HG03565 (cell line): ENCODE measurements at regions not wholly inside any gene's neighbourhood (a gene's known extent, or its start where the extent isn't known, plus 50 kb on each side); places are given as distances from the start of the nearest gene placed in this dataset.

Experiments used
- ATAC-seq: cut with Tn5 transposase; IDR thresholded peaks from one replicate; pipeline ENCODE4 v1.9.1; 2021; ENCODE audit warnings: mild to moderate bottlenecking, moderate library complexity; ENCODE audit not compliant: unreplicated experiment

GRCh38 chr16:73287859-73288405, 240.0 kb upstream of the ZFHX3 start:
- no peak for ATAC-seq

- ATAC-seq = no peak
These were observed 238.7 kb upstream of the ZFHX3 start for GRCh38 chr16:73286346-73287267.

- no peak for ATAC-seq
These were observed 237.7 kb upstream of the ZFHX3 start for GRCh38 chr16:73285436-73286201.

- no peak for ATAC-seq
These were observed 232.5 kb upstream of the ZFHX3 start for GRCh38 chr16:73280388-73280787.

GRCh38 chr16:73279451-73279850, 231.5 kb upstream of the ZFHX3 start:
- no peak for ATAC-seq

DNA sequence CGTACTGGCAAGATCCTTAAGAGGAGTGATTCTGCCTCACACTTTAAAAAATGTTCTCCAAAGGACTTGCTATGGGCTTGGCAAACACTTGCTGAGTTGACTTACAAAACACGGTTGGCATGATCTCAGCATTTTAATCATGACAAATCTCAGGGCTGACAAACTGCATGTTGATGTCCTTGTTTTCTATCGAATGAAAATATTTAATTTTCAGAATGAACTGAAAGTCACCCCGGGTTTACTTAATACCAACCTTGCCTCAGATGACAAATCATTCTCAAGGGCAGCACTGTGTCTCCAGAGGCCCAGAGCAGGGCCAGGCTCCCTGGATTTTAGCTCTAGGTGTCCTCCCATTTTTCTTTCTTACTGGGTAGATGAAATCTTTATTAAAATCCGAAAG, 229.1 kb upstream of the ZFHX3 start:
- no peak for ATAC-seq

DNA sequence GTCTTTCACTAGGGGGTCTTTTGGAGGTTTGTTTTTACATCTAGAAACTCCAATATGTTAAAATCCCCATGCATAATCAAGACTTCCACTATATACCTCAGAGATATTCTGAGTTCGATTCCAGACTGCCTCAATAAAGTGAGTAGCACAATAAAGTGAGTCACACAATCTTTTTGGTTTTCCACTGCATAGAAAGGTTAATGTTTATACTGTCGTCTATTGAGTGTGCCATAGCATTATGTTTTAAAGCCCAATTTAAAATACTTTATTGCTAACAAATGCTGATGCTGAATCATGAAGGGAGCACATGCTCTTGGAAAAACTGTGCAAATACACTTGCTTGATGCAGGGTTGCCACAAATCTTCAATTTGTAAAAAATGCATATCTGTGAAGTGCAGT, 227.5 kb upstream of the ZFHX3 start:
- no peak for ATAC-seq

- ATAC-seq = no peak
These were observed 227.1 kb upstream of the ZFHX3 start for GRCh38 chr16:73275024-73275423.

DNA sequence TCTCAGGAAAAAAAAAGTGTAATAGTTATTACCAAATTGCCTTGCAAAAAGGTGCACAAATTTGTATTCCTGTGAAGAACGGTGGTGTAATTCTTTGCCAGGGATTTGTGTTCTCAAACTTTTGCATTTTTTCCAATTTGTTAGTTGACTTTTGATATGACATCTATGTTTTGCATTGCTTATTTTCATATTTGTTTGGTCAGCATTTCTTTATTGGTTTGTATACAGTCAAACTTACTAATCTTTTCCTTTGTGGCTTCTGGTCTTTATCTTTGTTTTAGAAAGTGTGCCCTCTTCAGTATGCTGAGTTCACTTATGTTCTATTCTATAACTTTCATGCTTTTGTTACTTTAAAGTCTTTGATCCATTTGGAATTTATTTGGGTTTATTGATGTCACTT, 226.2 kb upstream of the ZFHX3 start:
- ATAC-seq = no peak

DNA sequence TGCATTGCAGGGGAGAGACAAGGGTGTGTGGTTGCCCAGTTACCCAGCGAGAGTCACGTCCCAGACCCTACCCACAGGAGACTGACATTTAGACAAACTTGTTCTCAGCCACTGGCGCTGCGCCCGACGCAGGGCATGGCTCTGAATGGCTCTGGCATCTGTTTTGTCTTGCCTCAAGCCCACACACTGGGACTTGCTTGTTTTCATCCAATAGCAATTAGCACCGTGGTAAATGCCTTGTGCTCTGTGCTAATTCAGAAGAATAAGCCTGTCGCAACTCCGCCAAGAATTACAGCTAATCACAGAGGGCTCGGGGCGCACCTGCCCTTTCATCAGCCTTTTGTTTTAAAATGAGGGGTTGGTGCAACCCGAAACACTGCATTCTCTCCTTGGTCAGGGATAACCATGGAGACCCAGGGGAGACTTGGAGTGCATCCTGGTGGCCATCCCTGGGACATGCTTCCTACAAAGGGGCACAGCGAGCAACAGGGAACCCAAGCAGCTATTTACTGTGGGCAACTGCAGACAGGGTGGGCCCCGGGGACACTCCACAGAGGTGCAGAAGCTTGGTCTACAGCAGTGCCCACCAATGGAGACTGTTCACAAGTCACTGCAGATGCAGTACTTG, 220.6 kb upstream of the ZFHX3 start:
- ATAC-seq = no peak

DNA sequence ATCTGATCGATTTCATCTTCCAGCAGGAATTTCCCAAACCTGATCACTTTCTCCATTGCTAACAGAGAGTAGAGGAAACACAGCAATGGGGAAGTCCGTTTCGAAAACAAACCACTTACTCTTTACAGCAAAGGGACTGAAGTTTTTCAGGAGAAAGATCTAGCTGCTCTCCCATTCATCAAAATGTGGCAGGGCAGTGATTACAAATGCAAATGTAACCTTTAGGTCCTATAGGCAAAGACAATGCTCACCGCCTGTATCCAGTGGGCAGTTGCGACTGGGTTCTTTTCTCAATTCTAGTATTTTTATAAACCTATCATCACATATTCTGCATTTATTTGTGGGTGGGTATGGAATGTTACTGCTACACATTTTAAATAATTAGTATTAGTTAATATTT, 218.0 kb upstream of the ZFHX3 start:
- ATAC-seq = no peak

DNA sequence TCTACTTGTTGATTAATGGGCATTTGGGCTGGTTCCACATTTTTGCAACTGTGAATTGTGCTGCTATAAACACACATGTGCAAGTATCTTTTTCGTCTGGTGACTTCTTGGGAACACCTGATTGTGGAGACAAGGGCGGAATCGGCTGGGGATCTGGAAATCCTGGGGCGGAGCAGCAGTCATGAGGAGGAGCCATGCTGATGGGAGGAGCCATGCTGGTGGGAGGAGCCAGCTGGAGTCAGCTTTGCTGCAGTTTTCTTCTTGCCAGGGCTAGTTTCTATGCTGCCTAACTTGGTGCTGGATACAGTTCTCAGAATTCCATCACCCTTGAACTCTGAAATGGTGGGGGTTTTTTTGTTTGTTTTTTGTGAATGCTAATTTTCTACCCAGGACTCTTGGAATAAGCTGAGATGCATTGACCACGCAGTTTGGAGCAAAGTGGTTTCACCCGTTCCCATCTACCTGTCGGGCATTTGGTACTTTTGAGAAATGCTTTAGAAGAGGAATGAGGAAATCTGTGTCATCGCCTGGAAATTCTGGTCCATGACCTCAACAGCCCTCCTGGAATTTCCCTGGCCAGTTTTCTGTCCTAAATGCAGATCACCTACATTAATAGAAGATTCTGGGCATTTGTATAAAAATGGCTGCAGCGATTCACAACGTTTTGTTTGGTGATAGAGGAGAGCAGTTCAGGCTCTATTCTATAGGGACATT, 217.4 kb upstream of the ZFHX3 start:
- ATAC-seq = no peak

DNA sequence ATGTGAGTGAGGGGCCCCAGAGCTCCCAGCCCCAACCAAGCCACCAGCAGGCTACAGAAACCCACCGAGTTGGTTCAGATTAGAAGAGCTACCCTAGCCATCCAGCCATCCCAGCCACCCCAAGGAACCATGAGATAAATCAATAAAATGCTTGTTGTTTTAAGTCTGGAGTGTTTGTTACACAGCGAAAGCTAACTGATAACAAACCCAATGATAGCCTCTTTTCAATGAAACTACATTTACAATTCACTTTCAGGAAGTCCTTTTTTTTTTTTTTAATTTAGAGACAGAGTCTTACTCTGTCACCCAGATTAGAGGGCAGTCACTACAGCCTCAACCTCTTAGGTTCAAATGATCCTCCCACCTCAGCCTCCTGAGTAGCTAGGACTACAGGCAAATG, 215.0 kb upstream of the ZFHX3 start:
- ATAC-seq = no peak

- ATAC-seq = no peak
These were observed 207.1 kb upstream of the ZFHX3 start for GRCh38 chr16:73255031-73255430.

GRCh38 chr16:73253922-73254480, 206.1 kb upstream of the ZFHX3 start:
- no peak for ATAC-seq

DNA sequence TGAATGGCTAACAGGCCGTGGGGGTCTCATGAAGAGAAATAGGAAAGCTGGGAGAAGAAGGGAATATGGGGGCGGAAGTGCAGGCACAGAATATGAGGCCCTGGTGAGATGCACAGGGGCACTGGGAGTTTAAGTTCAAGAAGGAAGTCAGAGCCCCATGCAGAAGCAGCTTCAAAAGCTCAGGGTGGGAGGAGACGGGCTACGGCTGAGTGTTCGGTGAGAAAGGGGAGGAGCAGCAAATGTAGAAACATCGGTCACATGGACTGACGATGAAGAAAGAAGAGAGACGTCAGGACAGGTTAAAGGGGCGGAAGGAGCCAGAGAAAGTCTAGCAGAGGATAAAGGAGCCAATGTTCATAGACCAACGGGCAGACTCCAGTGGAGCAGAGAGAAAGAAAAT, 204.5 kb upstream of the ZFHX3 start:
- no peak for ATAC-seq

DNA sequence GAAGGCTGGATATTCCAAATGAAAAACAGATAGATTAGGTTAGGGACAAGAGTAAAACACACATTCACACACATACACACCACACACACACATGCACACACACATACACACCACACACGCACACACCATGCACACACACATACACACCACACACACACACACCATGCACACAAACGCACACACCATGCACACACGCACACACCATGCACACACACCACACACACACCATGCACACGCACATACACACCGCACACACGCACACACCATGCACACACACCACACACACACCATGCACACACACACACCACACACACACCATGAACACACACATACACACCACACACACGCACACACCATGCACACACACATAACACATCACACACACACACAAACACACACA, 203.7 kb upstream of the ZFHX3 start:
- ATAC-seq = no peak

DNA sequence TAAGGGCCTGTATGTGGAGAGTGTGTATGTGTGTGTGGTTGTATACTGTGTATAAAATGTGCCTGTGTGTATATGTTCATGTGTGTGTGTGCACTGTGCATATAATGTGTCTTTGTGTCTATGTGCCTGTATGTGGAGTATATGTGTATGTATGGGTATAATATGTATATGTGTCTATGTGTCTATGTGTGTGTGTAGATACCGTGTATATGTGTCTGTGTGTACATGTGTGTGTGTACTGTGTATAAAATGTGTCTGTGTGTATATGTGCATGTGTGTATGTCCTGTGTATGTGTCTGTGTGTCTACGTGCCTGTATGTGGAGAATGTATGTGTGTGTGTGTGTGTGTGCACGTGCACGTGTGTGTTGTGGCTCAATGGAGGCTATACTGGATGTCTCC, 200.4 kb upstream of the ZFHX3 start:
- ATAC-seq = no peak

DNA sequence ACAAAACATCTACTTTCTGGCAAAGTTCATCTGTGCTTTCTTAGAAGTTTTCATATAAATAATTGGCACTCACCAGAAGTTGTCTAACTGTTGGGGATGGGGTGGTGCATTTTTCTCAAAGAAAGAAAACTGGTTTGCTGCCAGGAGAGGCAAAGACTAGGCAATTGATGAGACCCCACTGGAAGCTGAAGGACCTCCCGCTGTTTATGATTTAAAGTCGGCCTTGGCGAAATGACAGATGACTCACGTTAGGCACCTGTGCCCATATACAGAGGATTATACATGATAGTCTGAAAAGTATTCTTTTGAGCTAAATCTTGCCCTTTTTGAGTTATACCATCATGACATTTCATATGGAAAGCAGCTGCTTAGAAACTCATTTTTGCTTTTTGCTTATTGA, 193.0 kb upstream of the ZFHX3 start:
- no peak for ATAC-seq

GRCh38 chr16:73237601-73238000, 189.7 kb upstream of the ZFHX3 start:
- no peak for ATAC-seq
